VCaP (cell line): ENCODE measurements at regions not wholly inside any gene's neighbourhood (a gene's known extent, or its start where the extent isn't known, plus 50 kb on each side); places are given as distances from the start of the nearest gene placed in this dataset.

Experiments used
- H3K27ac ChIP-seq: fragments of 450-650 bp; 2 replicates; pipeline ENCODE4 v1.5.1; 2017
- TF ChIP-seq, protein P1 (sequence below): fragments of 450-650 bp; conservative IDR thresholded peaks from 2 replicates; pipeline ENCODE4 v1.5.1; 2017; ENCODE audit warnings: mild to moderate bottlenecking, moderate library complexity

DNA sequence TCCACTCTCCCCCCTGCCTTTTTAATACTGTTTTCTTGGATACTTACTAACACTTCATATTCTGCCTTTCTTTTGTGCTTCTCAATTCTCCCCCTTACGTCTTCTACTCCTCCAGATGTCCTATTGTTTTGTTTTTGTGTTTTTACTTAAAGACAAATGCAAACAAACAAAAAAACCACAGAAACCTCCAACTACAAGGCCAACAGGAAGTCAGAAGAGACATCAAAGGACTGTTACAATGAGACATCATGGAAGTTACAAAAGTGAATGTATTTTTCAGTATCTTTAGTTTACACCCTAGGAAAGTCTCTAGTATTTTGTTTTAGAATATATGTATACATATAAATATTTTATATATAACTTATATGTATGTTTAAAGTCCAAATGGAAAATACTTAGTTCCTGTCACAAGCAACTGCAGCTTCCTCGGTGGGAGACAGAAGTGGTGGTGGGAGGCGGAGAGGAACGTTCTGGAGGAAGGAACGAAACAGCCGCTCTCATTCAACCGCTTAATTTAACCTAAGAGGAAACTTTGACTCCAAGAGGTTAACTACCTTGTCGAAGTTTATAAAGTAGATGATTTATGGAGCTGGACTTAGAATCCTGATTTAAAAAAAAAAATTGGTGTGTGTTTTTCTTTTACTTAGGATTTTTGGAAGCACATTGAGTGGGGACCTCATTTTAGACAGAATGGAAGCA is 168.9 kb upstream of the PDE10A start:
- TF ChIP-seq, protein P1, sequence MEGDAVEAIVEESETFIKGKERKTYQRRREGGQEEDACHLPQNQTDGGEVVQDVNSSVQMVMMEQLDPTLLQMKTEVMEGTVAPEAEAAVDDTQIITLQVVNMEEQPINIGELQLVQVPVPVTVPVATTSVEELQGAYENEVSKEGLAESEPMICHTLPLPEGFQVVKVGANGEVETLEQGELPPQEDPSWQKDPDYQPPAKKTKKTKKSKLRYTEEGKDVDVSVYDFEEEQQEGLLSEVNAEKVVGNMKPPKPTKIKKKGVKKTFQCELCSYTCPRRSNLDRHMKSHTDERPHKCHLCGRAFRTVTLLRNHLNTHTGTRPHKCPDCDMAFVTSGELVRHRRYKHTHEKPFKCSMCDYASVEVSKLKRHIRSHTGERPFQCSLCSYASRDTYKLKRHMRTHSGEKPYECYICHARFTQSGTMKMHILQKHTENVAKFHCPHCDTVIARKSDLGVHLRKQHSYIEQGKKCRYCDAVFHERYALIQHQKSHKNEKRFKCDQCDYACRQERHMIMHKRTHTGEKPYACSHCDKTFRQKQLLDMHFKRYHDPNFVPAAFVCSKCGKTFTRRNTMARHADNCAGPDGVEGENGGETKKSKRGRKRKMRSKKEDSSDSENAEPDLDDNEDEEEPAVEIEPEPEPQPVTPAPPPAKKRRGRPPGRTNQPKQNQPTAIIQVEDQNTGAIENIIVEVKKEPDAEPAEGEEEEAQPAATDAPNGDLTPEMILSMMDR = no peak
- no peak overlapping the region for H3K27ac ChIP-seq

DNA sequence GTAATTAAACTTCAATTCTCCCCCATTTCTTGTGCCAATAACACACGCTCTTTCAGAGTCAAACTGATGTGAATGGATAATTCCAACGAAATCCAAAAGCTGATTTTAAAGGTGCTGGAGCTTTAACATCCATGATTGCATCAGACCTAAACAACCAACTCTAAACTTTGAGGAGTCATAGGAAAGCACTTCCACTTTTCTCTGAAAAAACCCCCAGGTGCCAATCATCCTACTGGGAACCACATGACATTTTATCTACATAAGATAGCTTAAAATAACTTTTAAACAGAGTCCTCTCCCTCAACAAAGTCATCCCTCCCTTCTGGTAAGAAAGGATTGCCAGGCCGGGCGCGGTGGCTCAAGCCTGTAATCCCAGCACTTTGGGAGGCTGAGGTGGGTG is 167.7 kb upstream of the PDE10A start:
- no peak overlapping the region for H3K27ac ChIP-seq
- TF ChIP-seq, protein P1 = no peak

DNA sequence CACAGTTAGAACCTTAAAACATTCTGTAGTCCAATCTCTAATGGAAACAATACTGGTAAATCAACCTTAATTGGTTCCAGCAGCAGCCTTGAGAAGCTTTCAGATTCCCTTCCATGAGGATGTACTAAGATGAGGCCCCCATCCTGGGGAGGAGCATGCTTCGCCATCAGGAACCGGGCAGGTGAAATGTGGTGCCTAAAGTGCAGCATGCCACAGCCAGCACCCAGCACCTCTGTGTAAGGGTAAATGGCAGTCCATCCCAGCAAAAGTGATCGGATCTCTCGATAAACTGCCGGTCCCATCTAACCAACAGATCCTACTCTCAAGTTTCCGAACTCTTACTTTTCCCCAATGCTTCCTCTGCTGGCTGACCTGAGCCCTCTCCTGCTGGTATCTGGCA is 166.3 kb upstream of the PDE10A start:
- H3K27ac ChIP-seq = no peak overlapping the region
- TF ChIP-seq, protein P1 = no peak

DNA sequence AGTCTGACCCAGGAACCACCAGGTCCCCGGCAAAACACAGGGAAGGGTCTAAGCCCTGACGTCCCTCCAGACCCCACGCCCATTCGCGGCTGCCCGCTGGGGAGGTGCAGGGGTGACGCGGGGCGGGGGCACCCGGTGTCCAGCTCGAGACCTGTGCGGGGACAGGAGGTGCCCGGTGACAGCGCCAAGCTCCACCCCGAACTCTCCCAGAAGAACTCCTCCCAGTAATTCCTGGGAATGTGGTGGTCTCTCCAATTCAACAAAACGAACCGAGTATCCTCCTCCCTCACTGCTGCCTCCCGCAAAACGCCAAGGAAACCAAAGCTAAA is 164.1 kb upstream of the PDE10A start:
- TF ChIP-seq, protein P1 = no peak
- H3K27ac ChIP-seq = no peak overlapping the region

DNA sequence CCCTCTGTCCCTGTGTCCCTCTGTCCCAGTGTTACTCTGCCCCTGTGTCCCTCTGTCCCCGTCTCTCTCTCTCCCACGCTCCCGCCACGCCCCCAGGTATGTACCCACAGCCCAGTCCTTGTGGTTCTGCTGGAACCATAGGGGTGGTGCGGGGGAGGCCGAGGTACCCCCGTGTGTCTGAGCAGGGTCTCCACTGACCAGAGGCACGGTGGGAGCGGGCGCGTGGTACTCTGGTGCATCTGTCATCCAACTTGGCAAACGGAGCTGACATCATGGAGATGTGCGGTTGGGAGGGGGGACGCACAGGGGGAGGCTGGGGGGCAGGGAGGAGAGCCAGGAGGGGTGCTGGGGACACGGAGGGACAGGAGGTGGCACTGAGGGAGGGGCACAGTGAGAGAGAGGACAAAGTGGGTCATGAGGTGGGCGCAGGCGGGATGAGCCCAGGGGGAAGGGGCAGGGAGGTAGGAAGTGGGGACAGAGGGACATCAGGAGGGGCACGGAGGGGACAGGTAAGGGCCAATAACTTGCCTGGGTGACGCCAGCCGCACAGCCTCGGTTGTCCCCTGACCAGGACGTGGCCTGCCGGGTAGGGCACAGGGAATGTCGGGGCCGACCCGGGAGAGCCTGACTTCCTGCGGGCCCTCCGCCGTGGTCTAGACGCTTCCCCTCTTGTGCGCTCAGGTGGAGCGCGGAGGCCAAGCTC is 163.6 kb upstream of the PDE10A start:
- H3K27ac ChIP-seq = no peak overlapping the region
- TF ChIP-seq, protein P1 = no peak

DNA sequence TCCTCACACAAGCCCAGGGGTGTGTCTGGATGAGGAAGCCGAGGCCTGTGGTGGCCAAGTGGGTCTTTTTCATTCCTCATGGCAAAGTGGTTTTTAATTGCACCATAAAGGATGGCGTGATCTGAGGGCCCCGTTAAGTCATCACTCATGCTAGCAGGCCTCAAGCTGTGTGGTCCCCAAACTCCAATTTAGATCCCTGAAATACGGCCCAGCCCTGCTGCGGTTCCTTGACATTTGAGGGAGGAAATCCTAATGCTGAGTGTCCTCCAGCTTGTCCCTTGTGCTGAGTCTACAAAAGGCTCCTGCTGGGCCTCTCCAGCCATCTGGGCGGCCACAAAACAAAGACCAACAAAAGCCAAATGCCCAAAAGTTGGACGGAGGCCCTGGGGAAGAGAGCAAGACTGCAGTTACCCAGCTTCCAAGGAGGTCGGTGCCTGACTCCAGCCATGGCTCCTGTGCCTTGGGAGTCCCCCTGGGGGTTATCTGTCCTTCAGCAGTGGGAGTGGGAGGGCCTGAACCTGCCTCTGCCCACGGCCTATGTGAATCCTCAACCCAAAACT is 162.3 kb upstream of the PDE10A start:
- TF ChIP-seq, protein P1 = no peak
- H3K27ac ChIP-seq = no peak overlapping the region

DNA sequence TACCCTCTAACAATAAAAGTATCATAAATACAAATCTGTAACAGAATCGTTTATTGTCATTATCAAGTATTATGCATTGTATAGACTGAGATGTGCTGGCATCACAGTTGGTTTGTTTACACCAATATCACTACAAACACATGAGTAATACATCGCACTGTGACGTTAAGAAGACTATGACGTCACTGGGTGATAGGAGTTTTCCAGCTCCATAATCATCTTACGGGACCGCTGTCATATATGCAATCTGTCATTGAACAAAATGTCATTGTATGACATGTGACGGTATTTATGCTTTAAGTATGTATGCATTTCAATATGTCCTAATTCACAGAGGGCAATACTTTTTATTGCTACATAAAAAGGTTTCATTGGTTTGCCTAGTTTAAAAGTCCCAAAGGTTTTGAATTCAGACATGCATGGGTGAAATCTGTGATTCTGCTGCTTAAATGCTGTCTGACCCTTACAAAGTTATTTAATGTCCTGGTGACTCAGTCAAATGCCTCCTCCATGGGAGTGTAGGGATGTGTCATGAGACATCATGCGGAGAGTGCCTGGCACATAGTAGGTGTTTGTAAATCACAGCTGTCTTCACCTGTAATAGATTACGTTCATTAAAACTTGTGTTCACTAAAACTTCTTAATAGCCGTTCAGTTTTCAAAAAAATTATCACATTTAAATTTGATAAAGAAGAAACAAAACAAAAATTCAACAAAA is 160.7 kb upstream of the PDE10A start:
- TF ChIP-seq, protein P1 = no peak
- no peak overlapping the region for H3K27ac ChIP-seq
